ENCODE measurements at regions not wholly inside any gene's neighbourhood (a gene's known extent, or its start where the extent isn't known, plus 50 kb on each side); places are given as distances from the start of the nearest gene placed in this dataset.

DNA sequence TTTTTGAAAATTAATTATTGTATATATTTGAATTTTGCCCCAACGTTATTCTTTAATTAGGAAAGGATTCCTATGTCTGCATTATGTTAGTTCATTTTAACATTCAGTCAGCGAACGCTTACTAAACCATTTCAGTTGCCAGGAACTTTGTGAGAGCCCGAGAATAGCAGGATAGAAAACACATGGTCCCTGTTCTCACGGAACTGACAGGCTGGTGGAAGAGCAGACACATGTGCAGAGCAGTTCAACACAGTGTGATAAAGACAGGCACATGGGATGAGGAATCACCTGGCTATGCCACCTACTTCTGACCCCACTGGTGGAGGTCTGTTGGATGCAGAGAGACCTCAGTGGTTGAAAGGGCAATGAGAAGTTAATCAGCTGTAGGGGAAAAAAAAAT is 367.2 kb downstream of the EPM2A start:
- Histone ChIP-seq H3K9ac (ENCODE audit: low read depth in 2 of 2, low read length in 2 of 2) (no peak overlapping the region), H3K36me3 (no peaks in the 10 kb centered on the region), H3K27ac (no peak overlapping the region), H3K9me3 (no peaks in the 10 kb centered on the region), H3K27me3 (no peaks in the 10 kb centered on the region), H3K4me3 (no peak overlapping the region), H3K4me1 (no peaks in the 10 kb centered on the region)
- DNase-seq: no peak
- intact Hi-C loops (cut with DNase I): no loop called here
- TF ChIP-seq, protein P1, sequence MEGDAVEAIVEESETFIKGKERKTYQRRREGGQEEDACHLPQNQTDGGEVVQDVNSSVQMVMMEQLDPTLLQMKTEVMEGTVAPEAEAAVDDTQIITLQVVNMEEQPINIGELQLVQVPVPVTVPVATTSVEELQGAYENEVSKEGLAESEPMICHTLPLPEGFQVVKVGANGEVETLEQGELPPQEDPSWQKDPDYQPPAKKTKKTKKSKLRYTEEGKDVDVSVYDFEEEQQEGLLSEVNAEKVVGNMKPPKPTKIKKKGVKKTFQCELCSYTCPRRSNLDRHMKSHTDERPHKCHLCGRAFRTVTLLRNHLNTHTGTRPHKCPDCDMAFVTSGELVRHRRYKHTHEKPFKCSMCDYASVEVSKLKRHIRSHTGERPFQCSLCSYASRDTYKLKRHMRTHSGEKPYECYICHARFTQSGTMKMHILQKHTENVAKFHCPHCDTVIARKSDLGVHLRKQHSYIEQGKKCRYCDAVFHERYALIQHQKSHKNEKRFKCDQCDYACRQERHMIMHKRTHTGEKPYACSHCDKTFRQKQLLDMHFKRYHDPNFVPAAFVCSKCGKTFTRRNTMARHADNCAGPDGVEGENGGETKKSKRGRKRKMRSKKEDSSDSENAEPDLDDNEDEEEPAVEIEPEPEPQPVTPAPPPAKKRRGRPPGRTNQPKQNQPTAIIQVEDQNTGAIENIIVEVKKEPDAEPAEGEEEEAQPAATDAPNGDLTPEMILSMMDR (IDR thresholded peaks at IDR 0.05): no peak

DNA sequence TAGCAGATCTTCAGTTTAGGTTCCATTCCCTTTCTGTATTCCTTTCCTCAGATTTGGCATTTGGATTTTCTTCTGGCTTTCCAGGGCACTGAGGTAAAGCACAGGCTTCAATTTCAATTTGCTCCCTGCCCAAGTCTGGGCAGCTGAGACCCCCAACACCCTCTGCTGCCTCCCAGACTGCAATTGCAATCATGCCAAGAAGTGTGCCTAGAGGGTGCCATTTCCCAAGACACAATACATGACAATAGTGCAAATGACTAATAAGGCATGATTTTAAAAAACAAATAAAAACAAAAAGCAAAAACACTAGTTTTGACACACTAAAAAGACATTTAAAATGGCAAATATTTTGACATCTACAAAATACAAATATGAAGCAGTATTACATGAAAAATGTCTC is 364.8 kb downstream of the EPM2A start:
- no peaks in the 10 kb centered on the region for H3K36me3 ChIP-seq
- intact Hi-C loops (cut with DNase I): no loop called here
- H3K9me3 ChIP-seq: no peaks in the 10 kb centered on the region
- H3K27ac ChIP-seq: no peak overlapping the region
- H3K4me3 ChIP-seq: no peak overlapping the region
- TF ChIP-seq, protein P1 (IDR thresholded peaks at IDR 0.05): no peak
- DNase-seq: no peak
- no peak overlapping the region for H3K9ac ChIP-seq (ENCODE audit: low read depth in 2 of 2, low read length in 2 of 2)
- H3K27me3 ChIP-seq: no peaks in the 10 kb centered on the region
- no peaks in the 10 kb centered on the region for H3K4me1 ChIP-seq

DNA sequence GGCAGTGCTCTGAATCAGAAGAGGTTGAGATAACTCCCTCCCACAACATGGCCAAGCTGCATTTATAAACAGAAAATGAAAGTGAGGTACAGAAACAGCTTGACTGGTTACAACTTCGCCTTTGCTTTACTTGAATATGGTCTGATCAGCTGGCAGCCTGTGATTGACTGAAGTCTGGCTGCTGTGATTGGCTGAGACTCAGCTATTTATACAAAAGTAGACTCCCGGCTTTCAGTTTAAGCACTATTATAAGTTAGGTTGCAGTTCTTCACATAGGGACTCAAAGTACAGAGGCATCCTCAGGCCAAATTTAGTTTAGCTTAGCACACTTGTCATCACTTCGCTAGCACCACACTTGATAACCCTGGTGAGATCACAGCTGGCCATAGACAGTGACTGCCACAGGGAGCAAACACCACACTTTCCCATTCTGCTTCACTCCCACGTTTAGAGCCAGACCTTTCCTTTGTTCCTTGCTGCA is 362.6 kb downstream of the EPM2A start:
- Histone ChIP-seq H3K9me3 (no peaks in the 10 kb centered on the region), H3K4me1 (no peaks in the 10 kb centered on the region), H3K4me3 (no peak overlapping the region), H3K27me3 (no peaks in the 10 kb centered on the region), H3K9ac (ENCODE audit: low read depth in 2 of 2, low read length in 2 of 2) (no peak overlapping the region), H3K27ac (no peak overlapping the region), H3K36me3 (no peaks in the 10 kb centered on the region)
- no peak for DNase-seq
- intact Hi-C loops (cut with DNase I): no loop called here
- TF ChIP-seq, protein P1 (IDR thresholded peaks at IDR 0.05): no peak

DNA sequence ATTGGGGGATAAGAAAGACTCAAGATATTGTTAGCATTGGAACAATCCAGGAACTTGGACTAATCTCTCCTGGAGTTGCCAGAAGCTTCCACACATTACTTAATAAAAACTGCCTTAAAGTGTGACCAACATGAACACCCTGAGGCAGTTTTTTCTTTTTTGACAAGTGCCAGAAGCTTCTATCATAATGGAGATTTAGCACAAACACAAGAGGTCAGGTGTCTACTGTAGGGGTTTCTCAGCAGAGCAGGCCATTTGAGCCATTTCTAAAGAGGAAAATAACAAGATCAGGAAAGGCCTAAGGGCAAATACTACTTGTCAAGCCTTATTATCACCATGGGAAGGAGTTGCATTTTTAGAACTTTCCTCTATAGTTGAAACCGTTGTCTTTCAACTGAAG is 361.5 kb downstream of the EPM2A start:
- H3K27me3 ChIP-seq: no peaks in the 10 kb centered on the region
- H3K27ac ChIP-seq: no peak overlapping the region
- H3K9ac ChIP-seq (ENCODE audit: low read depth in 2 of 2, low read length in 2 of 2): no peak overlapping the region
- TF ChIP-seq, protein P1 (IDR thresholded peaks at IDR 0.05): no peak
- no peak overlapping the region for H3K4me3 ChIP-seq
- intact Hi-C loops (cut with DNase I): no loop called here
- no peak for DNase-seq
- H3K4me1 ChIP-seq: no peaks in the 10 kb centered on the region
- H3K36me3 ChIP-seq: no peaks in the 10 kb centered on the region
- H3K9me3 ChIP-seq: no peaks in the 10 kb centered on the region

DNA sequence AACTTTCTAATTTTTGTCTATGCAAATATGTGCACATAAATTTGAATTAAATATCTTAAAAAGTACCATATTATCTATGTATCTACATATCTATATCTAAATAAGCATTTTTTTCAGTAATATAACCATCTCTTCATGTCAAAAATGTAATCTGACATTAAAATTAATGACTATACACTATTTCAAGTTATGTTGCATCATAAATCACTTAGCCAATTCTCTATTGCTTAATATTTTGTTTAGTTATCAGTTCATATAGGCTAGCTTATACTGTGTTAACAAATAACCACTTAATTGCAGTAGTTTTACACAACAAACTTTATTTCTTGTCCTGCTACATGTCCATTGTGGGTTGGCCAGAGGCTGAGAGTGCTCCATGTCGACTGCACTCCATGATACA is 360.8 kb downstream of the EPM2A start:
- no peaks in the 10 kb centered on the region for H3K36me3 ChIP-seq
- no peak overlapping the region for H3K27ac ChIP-seq
- intact Hi-C loops (cut with DNase I): no loop called here
- no peak overlapping the region for H3K9ac ChIP-seq (ENCODE audit: low read depth in 2 of 2, low read length in 2 of 2)
- DNase-seq: no peak
- H3K4me1 ChIP-seq: no peaks in the 10 kb centered on the region
- no peak overlapping the region for H3K4me3 ChIP-seq
- no peaks in the 10 kb centered on the region for H3K9me3 ChIP-seq
- no peaks in the 10 kb centered on the region for H3K27me3 ChIP-seq
- TF ChIP-seq, protein P1 (IDR thresholded peaks at IDR 0.05): no peak

DNA sequence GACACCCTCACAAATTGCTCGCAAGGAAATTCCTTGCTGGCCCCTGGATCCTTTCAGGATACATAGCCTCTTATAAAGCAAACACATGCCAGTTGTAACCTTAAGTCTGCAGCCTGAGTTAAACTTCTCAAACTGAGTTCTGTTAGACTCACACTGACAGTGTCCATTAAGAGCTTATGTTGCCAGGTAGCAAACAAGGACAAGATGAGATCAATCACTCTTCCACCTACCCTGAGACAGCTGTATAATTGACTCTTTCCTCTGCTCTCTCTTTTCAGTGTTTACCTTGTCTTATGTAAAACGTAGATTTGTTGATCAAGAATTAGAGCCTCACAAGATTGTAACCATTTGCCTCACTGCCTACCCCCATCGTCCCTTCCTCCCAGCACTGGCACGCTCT is 359.8 kb downstream of the EPM2A start:
- H3K9ac ChIP-seq (ENCODE audit: low read depth in 2 of 2, low read length in 2 of 2): no peak overlapping the region
- H3K4me1 ChIP-seq: no peaks in the 10 kb centered on the region
- no peaks in the 10 kb centered on the region for H3K27me3 ChIP-seq
- H3K9me3 ChIP-seq: no peaks in the 10 kb centered on the region
- no peaks in the 10 kb centered on the region for H3K36me3 ChIP-seq
- no peak overlapping the region for H3K27ac ChIP-seq
- H3K4me3 ChIP-seq: no peak overlapping the region
- intact Hi-C loops (cut with DNase I): no loop called here
- DNase-seq: no peak
- TF ChIP-seq, protein P1 (IDR thresholded peaks at IDR 0.05): no peak
